ENCODE measurements at regions not wholly inside any gene's neighbourhood (a gene's known extent, or its start where the extent isn't known, plus 50 kb on each side); places are given as distances from the start of the nearest gene placed in this dataset.

GRCh38 chr14:65252482-65253255 is 150.4 kb upstream of the MAX start:
- DNase-seq, result no peak

GRCh38 chr14:65255029-65255545 is 152.8 kb upstream of the MAX start:
- DNase-seq, result peak; percentile 9

GRCh38 chr14:65255583-65256461 is 153.5 kb upstream of the MAX start:
- DNase-seq, result no peak

DNA sequence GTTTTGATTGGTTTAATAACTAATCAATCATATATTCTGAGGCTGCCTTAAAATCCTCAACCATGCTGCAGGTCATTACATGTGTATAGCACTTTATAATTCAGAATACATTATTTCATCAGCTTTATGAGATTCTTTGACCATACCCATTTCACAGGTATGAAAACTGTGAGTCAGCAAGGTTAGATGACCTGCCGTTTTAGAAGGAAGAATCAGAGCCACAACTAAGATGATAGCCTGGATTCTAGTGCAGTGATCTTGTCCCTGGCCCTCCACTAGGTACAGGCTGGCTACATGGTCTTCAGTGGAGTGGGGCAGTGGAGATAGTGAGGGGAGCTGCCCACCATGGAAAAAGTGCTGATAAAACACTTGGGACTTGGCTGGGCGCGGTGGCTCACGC is 154.4 kb upstream of the MAX start:
- DNase-seq, result no peak

DNA sequence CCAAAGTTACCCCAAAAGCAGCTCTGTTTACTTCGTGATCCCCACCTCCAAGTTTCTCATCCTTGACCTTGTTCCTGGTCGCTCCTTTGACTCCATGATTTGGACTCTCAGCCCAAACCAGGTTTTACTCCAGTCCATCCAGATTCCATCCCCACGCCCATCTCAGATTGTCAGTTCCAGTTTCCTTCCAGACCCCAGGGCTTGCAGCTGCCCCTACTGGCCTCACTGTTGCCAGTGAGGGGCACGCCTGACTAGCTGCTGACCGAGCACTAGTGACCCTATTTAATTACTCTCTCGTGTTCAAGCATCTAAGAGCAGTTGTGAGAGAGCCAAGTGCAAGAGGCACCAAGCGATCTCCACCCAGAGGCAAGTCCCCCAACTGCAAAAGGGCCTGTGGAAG is 155.1 kb upstream of the FUT8 start:
- DNase-seq, result no peak

GRCh38 chr14:65258391-65258790 is 154.1 kb upstream of the FUT8 start:
- no peak for DNase-seq

DNA sequence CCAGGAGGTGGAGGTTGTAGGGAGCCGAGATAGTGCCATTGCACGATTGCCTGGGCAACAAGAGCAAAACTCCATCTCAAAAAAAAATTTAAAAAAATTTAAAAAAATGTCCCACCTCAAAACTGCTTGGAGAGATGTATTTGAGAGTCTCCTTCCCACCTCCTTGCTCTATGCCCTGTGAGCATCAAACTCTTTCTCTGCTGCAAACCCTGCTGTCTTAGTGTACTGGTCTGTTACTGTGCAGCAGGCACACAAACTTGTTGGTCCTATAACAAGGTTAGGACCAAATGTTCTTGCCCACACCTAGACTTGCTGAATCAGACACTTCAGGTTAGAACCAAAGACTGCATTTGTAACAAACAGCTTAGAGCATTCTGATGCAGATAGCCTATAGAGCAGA is 153.5 kb upstream of the FUT8 start:
- DNase-seq, result no peak

GRCh38 chr14:65260786-65261185 is 151.7 kb upstream of the FUT8 start:
- DNase-seq, result no peak

DNA sequence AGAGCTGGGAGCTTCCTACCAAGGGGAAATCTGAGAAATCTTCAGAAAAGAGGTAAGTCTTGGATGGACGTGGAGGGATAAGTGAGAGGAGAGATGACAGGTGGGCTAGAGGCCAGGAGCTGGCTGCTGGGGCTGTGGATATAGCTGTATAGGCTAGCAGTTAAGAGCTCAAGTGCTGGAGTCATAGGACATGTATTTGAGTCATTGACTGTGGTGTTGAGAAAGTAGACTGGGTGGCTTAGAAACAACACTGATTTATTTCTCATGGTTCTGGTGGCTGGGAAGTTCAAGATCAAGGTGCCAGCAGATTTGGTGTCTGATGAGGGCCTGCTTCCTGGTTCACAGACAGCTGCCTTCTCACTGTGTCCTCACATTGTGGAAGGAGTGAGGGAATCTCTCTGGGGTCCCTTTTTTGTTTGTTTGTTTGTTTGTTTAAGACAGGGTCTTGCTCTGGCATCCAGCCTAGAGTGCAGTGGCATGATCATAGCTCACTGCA is 151.1 kb upstream of the FUT8 start:
- no peak for DNase-seq

DNA sequence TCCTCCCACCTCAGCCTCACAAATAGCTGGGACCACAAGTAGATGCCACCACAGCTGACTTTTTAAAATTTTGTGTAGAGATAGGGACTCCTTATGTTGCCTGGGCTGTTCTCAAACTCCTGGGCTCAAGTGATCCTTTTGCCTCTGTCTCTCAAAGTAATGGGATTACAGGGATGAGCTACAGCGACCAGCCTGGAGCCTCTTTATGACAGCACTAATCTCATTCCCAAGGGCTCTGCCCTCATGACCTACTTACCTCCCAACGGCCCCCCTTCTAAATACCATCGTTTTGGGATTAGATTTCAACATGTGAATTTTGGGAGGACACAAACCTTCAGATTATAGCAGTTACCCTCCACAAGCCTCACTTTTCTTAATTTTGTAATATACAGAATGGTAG is 150.6 kb upstream of the FUT8 start:
- no peak for DNase-seq

GRCh38 chr14:65263177-65263788 is 149.2 kb upstream of the FUT8 start:
- DNase-seq, result no peak

- no peak for DNase-seq
Observed at GRCh38 chr14:65267856-65268255, 144.7 kb upstream of the FUT8 start.

GRCh38 chr14:65268594-65268993 is 143.9 kb upstream of the FUT8 start:
- no peak for DNase-seq

GRCh38 chr14:65269732-65270131 is 142.8 kb upstream of the FUT8 start:
- DNase-seq, result no peak

GRCh38 chr14:65277027-65277426 is 135.5 kb upstream of the FUT8 start:
- no peak for DNase-seq

- DNase-seq, result no peak
Observed at GRCh38 chr14:65277580-65278270, 134.8 kb upstream of the FUT8 start.

DNA sequence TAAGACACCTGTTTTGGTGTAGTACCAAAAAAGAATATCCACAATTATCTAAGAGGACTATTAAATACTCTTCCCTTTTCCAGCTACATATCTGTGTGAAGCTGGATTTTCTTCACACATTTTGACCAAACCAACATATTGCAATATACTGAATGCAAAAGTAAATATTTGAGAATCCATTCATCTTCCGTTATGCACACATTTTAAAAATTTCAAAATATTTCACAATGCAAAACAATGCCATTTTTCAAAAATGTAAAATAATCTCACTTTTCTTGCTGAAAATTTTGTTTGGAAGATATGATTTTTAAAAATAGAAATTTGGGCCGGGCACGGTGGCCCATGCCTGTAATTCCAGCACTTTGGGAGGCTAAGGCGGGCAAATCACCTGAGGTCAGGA is 133.9 kb upstream of the FUT8 start:
- DNase-seq, result no peak

DNA sequence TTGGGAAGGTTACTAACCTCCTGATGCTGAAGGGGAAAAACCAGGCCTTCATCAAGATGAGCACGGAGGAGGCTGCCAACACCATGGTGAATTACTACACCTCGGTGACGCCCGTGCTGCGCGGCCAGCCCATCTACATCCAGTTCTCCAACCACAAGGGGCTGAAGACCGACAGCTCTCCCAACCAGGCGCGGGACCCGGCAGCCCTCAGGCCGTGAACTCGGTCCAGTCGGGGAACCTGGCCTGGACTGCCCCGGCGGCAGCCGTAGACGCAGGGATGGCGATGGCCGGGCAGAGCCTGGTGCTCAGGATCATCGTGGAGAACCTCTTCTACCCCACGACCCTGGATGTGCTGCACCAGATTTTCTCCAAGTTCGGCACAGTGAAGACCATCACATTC is 133.0 kb upstream of the FUT8 start:
- DNase-seq, result no peak

- no peak for DNase-seq
Observed at GRCh38 chr14:65279958-65280357, 132.6 kb upstream of the FUT8 start.

DNA sequence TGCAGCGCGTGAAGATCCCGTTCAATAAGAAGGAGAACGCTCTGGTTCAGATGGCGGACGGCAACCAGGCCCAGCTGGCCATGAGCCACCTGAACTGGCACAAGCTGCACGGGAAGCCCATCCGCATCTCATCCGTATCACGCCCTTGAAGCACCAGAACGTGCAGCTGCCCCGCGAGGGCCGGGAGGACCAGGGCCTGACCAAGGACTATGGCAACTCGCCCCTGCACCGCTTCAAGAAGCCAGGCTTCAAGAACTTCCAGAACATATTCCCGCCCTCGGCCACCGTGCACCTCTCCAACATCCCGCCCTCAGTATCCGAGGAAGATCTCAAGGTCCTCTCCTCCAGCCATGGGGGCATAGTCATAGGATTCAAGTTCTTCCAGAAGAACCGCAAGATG is 131.9 kb upstream of the FUT8 start:
- DNase-seq, result no peak

GRCh38 chr14:65281991-65282895 is 130.3 kb upstream of the FUT8 start:
- DNase-seq, result no peak

GRCh38 chr14:65282896-65283253 is 129.7 kb upstream of the FUT8 start:
- no peak for DNase-seq

Data from stimulated activated CD4-positive, alpha-beta T cell treated with anti-CD3 and anti-CD28 coated beads, Interleukin-15, amount 100 ng/mL, for 24 hours (primary cell).